AG04449 (cell line): ENCODE measurements at regions not wholly inside any gene's neighbourhood (a gene's known extent, or its start where the extent isn't known, plus 50 kb on each side); places are given as distances from the start of the nearest gene placed in this dataset.
"Not testable (repeated sequence)": the region's sequence is repeated elsewhere in the genome, so short reads cannot be mapped to it uniquely, and the experiment has no call there.

Source experiments
- CTCF ChIA-PET: fragments of 350-600 bp; formaldehyde crosslinking; extraction: SDS; loops from one replicate; lab custom pipeline; 2021; ENCODE audit warnings: antibody characterized with exemption; lab: Yijun Ruan, JAX
- POLR2A ChIA-PET: fragments of 400-600, 350-600 bp; formaldehyde crosslinking; extraction: SDS; loops from one replicate; lab custom pipeline; 2020; ENCODE audit warnings: antibody characterized with exemption, inconsistent platforms; lab: Yijun Ruan, JAX
- DNase-seq: peaks from one replicate; pipeline ENCODE4 v3.0.0-alpha.2; 2010; ENCODE audit warnings: low read depth, low spot score
- H3K4me3 ChIP-seq: 2 replicates; pipeline ENCODE4 v1.5.1; 2011; ENCODE audit warnings: low read depth, mild to moderate bottlenecking, control low read depth, low read length
- CTCF ChIP-seq: IDR thresholded peaks from one replicate; pipeline ENCODE4 v1.5.1; 2011; ENCODE audit warnings: mild to moderate bottlenecking, moderate library complexity, low read length, control low read depth, inconsistent platforms; ENCODE audit not compliant: insufficient read depth; ENCODE audit errors: missing control alignments

GRCh38 chr4:112823156-112823555 lies 186.2 kb downstream of the LARP7 start:
- ChIA-PET CTCF (no interaction called here), POLR2A (no interaction called here)
- H3K4me3 ChIP-seq, result no peak overlapping the region
- TF ChIP-seq CTCF, result no peak
- no peak for DNase-seq

- no peak for DNase-seq
- ChIA-PET CTCF (no interaction called here), POLR2A (no interaction called here)
- no peak overlapping the region for H3K4me3 ChIP-seq
- TF ChIP-seq CTCF, result no peak
Observed at GRCh38 chr4:112823606-112824005, 186.7 kb downstream of the LARP7 start.

GRCh38 chr4:112830753-112831386 lies 193.9 kb downstream of the LARP7 start:
- CTCF ChIA-PET, result no interaction called here
- POLR2A ChIA-PET, result no interaction called here
- no peak overlapping the region for H3K4me3 ChIP-seq
- TF ChIP-seq CTCF, result no peak
- DNase-seq, result no peak

- no peak for TF ChIP-seq CTCF
- no peak for DNase-seq
- POLR2A ChIA-PET, result no interaction called here
- CTCF ChIA-PET, result no interaction called here
- no peak overlapping the region for H3K4me3 ChIP-seq
Observed at GRCh38 chr4:112832493-112832892, 195.6 kb downstream of the LARP7 start.

GRCh38 chr4:112836895-112837294 lies 200.0 kb downstream of the LARP7 start:
- ChIA-PET POLR2A (no interaction called here), CTCF (no interaction called here)
- no peak overlapping the region for H3K4me3 ChIP-seq
- DNase-seq, result no peak
- no peak for TF ChIP-seq CTCF

- H3K4me3 ChIP-seq, POLR2A ChIA-PET, CTCF ChIA-PET, DNase-seq: not testable (repeated sequence)
Observed at GRCh38 chr4:112838015-112838414, 201.1 kb downstream of the LARP7 start.

- no peak for DNase-seq
- ChIA-PET POLR2A (no interaction called here), CTCF (interaction anchor here (1.1 to 3.8 kb wide), 4 partner anchors 13 to 112 kb away, joined by 3 to 20 read pairs (median 4); no protein-coding TSS in a partner anchor)
Observed at GRCh38 chr4:112840061-112840460, 203.1 kb downstream of the LARP7 start.

More at GRCh38 chr4:112840061-112840460, 203.1 kb downstream of the LARP7 start:
- no peak for TF ChIP-seq CTCF
- no peak overlapping the region for H3K4me3 ChIP-seq
